GM23338 (cell line): ENCODE measurements at regions not wholly inside any gene's neighbourhood (a gene's known extent, or its start where the extent isn't known, plus 50 kb on each side); places are given as distances from the start of the nearest gene placed in this dataset.

Experiments
- EZH2 ChIP-seq: fragments of 200-600 bp; sonication (generic); IDR thresholded peaks from one replicate; pipeline ENCODE4 v1.8.0; 2017; ENCODE audit warnings: antibody characterized with exemption, mild to moderate bottlenecking, low read depth; ENCODE audit not compliant: unreplicated experiment
- POLR2AphosphoS5 ChIP-seq: IDR thresholded peaks from 2 replicates; pipeline ENCODE4 v1.6.1; 2016; ENCODE audit warnings: antibody characterized with exemption, low read depth
- TF ChIP-seq, protein P1 (sequence below), 2 experiments: fragments of 200-600 bp in 1 of 2; sonication (generic) in 1 of 2; conservative IDR thresholded peaks; 2 replicates each; pipeline versions ENCODE4 v1.5.1 to v1.6.1; 2016 to 2017; ENCODE audit warnings: antibody characterized with exemption in 2 of 2, low read depth in 2 of 2, mild to moderate bottlenecking in 2 of 2, moderate library complexity in 1 of 2

GRCh38 chr13:75915066-75915465, 278.9 kb downstream of the LMO7 start:
- TF ChIP-seq, protein P1, sequence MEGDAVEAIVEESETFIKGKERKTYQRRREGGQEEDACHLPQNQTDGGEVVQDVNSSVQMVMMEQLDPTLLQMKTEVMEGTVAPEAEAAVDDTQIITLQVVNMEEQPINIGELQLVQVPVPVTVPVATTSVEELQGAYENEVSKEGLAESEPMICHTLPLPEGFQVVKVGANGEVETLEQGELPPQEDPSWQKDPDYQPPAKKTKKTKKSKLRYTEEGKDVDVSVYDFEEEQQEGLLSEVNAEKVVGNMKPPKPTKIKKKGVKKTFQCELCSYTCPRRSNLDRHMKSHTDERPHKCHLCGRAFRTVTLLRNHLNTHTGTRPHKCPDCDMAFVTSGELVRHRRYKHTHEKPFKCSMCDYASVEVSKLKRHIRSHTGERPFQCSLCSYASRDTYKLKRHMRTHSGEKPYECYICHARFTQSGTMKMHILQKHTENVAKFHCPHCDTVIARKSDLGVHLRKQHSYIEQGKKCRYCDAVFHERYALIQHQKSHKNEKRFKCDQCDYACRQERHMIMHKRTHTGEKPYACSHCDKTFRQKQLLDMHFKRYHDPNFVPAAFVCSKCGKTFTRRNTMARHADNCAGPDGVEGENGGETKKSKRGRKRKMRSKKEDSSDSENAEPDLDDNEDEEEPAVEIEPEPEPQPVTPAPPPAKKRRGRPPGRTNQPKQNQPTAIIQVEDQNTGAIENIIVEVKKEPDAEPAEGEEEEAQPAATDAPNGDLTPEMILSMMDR (conservative IDR thresholded peaks at IDR 0.05; ENCODE audit: low read depth in 2 of 2): no peak
- TF ChIP-seq POLR2AphosphoS5 (no peak), EZH2 (no peak)
